Embryonic facial prominence (tissue), 1 donor: ENCODE measurements at regions not wholly inside any gene's neighbourhood (a gene's known extent, or its start where the extent isn't known, plus 50 kb on each side); places are given as distances from the start of the nearest gene placed in this dataset.
"Not testable (repeated sequence)": the region's sequence is repeated elsewhere in the genome, so short reads cannot be mapped to it uniquely, and the experiment has no call there.

Source experiments
- DNase-seq: peaks from one replicate; pipeline ENCODE4 v3.0.0-alpha.2; 2016; ENCODE audit errors: extremely low spot score

- no peak for DNase-seq
These were observed 60.5 kb upstream of the USP25 start for GRCh38 chr21:15669247-15669646.

GRCh38 chr21:15671188-15671587, 58.6 kb upstream of the USP25 start:
- DNase-seq = no peak

GRCh38 chr21:15672578-15672977, 57.2 kb upstream of the USP25 start:
- not testable (repeated sequence) for DNase-seq

- no peak for DNase-seq
These were observed 52.8 kb upstream of the USP25 start for GRCh38 chr21:15676935-15677334.

- DNase-seq = no peak
These were observed 50.2 kb upstream of the USP25 start for GRCh38 chr21:15679630-15680029.
